PC-9 (cell line): ENCODE measurements at regions not wholly inside any gene's neighbourhood (a gene's known extent, or its start where the extent isn't known, plus 50 kb on each side); places are given as distances from the start of the nearest gene placed in this dataset.

Experiments
- BruUV-seq: library from RNA; stranded (reverse); fragments of 400-500 nt; replicated peaks from 2 replicates; lab custom pipeline; 2021; lab: Mats Ljungman, UMichigan
- CTCF ChIA-PET: fragments of 300-600 bp; sonication (Branson Sonifier 250); formaldehyde crosslinking; loops from one replicate; lab custom pipeline; 2022; ENCODE audit warnings: antibody characterized with exemption; lab: Charles Lee
- POLR2A ChIA-PET: fragments of 300-600 bp; sonication (Branson Sonifier 250); formaldehyde crosslinking; loops from one replicate; lab custom pipeline; 2022; ENCODE audit warnings: antibody characterized with exemption; ENCODE audit not compliant: unreplicated experiment; lab: Charles Lee
- DNase-seq, 2 experiments: peaks; one replicate each; pipeline versions ENCODE4 v3.0.0 to v3.0.0-alpha.2; 2015 to 2022; ENCODE audit warnings: mixed read lengths in 1 of 2
- H2AFZ ChIP-seq: fragments of 200-600 bp; sonication (generic); 2 replicates; pipeline ENCODE4 v1.8.1; 2017; ENCODE audit warnings: antibody characterized with exemption
- H3F3A ChIP-seq: fragments of 200-600 bp; sonication (generic); 2 replicates; pipeline ENCODE4 v1.8.1; 2017; ENCODE audit warnings: antibody characterized with exemption, mild to moderate bottlenecking, low read depth; ENCODE audit not compliant: insufficient read depth
- H3K27ac ChIP-seq: fragments of 200-600 bp; sonication (generic); 2 replicates; pipeline ENCODE4 v1.6.1; 2016; ENCODE audit warnings: mixed run types
- H3K27me3 ChIP-seq: fragments of 200-600 bp; sonication (generic); 2 replicates; pipeline ENCODE4 v1.6.1; 2016; ENCODE audit warnings: low read depth, mixed run types; ENCODE audit not compliant: insufficient read depth
- H3K36me3 ChIP-seq: fragments of 200-600 bp; sonication (generic); 2 replicates; pipeline ENCODE4 v1.6.1; 2016; ENCODE audit warnings: low read depth, mixed run types
- H3K4me1 ChIP-seq: fragments of 200-600 bp; sonication (generic); replicated peaks from 2 replicates; pipeline ENCODE4 v1.6.1; 2016; ENCODE audit warnings: mixed run types; ENCODE audit not compliant: insufficient read depth
- H3K4me2 ChIP-seq: fragments of 200-600 bp; sonication (generic); 2 replicates; pipeline ENCODE4 v1.6.1; 2017; ENCODE audit warnings: mixed run types
- H3K4me3 ChIP-seq: fragments of 200-600 bp; sonication (generic); 2 replicates; pipeline ENCODE4 v1.6.1; 2016; ENCODE audit warnings: mixed run types
- H3K79me2 ChIP-seq: fragments of 200-600 bp; sonication (generic); 2 replicates; pipeline ENCODE4 v1.6.1; 2017; ENCODE audit warnings: low read depth, mixed run types
- H3K9me2 ChIP-seq: fragments of 200-600 bp; sonication (generic); 2 replicates; pipeline ENCODE4 v1.8.1; 2017; ENCODE audit warnings: mild to moderate bottlenecking; ENCODE audit not compliant: insufficient read depth
- H3K9me3 ChIP-seq: fragments of 200-600 bp; sonication (generic); 2 replicates; pipeline ENCODE4 v1.8.1; 2016; ENCODE audit warnings: low read depth; ENCODE audit not compliant: insufficient read depth
- H4K20me1 ChIP-seq: fragments of 200-600 bp; sonication (generic); 2 replicates; pipeline ENCODE4 v1.8.1; 2017; ENCODE audit not compliant: insufficient read depth
- CTCF ChIP-seq: fragments of 200-600 bp; sonication (generic); conservative IDR thresholded peaks from 2 replicates; pipeline ENCODE4 v1.6.1; 2017; ENCODE audit warnings: mixed run types, antibody characterized with exemption, mild to moderate bottlenecking, moderate library complexity
- EZH2 ChIP-seq: fragments of 200-600 bp; sonication (generic); IDR thresholded peaks from 2 replicates; pipeline ENCODE4 v1.8.0; 2017; ENCODE audit warnings: antibody characterized with exemption, low read depth
- intact Hi-C: fragments of 100-400 bp; cut with micrococcal nuclease; formaldehyde crosslinking; loops from one replicate; pipeline ENCODE4 v1.10.0; 2022; ENCODE audit not compliant: unreplicated experiment

DNA sequence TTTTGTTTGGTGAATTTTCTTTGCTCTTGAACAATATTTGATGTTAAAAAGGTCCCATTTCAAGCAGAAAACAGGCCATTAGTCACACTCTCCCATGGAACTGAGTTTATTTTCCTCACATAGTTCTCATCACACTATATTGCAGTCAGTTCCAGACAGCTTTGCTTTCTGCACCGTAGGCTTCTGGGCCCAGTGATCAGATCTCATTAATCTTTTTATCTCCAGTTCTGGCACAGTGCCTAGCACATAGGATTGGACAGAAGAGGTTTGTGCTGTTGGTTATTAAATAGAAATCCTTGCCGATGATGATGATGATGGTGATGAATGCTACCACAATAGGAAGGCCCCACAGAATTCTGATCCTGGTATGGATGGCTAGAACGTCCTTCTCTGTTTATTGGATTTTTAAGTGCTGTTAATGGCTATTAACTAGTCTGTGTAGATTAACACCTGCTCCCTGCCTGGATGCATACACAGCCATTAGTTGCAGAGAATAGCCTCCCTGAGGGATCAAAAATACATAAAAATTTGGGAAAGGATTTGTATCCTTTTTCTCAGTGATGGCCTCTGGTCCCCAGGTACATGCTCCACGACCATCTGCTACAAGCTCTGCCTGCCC lies 52.0 kb upstream of the NTRK2 start:
- no peaks in the 10 kb centered on the region for H3K79me2 ChIP-seq
- CTCF ChIA-PET: no interaction called here
- no peak overlapping the region for H3K27ac ChIP-seq

More for the DNA sequence above, 52.0 kb upstream of the NTRK2 start:
- Histone ChIP-seq H3K9me2 (no peaks in the 10 kb centered on the region), H3F3A (no peaks in the 10 kb centered on the region), H3K27me3 (no peaks in the 10 kb centered on the region), H2AFZ (no peak overlapping the region), H4K20me1 (no peaks in the 10 kb centered on the region), H3K4me1 (no peaks in the 10 kb centered on the region), H3K4me3 (no peak overlapping the region), H3K9me3 (no peaks in the 10 kb centered on the region; the same call in 1 of the 2 replicates), H3K4me2 (no peak overlapping the region), H3K36me3 (no peaks in the 10 kb centered on the region)
- no peak for DNase-seq
- BruUV-seq: no TSS peak
- intact Hi-C loops: no loop called here
- TF ChIP-seq CTCF: no peak
- TF ChIP-seq EZH2: no peak
- POLR2A ChIA-PET: no interaction called here
